ENCODE measurements at regions not wholly inside any gene's neighbourhood (a gene's known extent, or its start where the extent isn't known, plus 50 kb on each side); places are given as distances from the start of the nearest gene placed in this dataset.

- DNase-seq, result no peak
These were observed 77.1 kb upstream of the PLXNC1 start for GRCh38 chr12:94071258-94071657.

- DNase-seq, result no peak
These were observed 74.8 kb upstream of the PLXNC1 start for GRCh38 chr12:94073441-94074051.

GRCh38 chr12:94074216-94074979 lies 74.0 kb upstream of the PLXNC1 start:
- no peak for DNase-seq

GRCh38 chr12:94074980-94075629 lies 73.3 kb upstream of the PLXNC1 start:
- DNase-seq, result no peak

GRCh38 chr12:94077209-94077608 lies 71.2 kb upstream of the PLXNC1 start:
- DNase-seq, result no peak

- no peak for DNase-seq
These were observed 70.1 kb upstream of the PLXNC1 start for GRCh38 chr12:94078138-94078723.

- DNase-seq, result no peak
These were observed 69.5 kb upstream of the PLXNC1 start for GRCh38 chr12:94078736-94079509.

- DNase-seq, result no peak
These were observed 68.6 kb upstream of the PLXNC1 start for GRCh38 chr12:94079566-94080340.

- no peak for DNase-seq
These were observed 67.9 kb upstream of the PLXNC1 start for GRCh38 chr12:94080341-94081009.

GRCh38 chr12:94082690-94083089 lies 65.7 kb upstream of the PLXNC1 start:
- no peak for DNase-seq

GRCh38 chr12:94089891-94090290 lies 58.5 kb upstream of the PLXNC1 start:
- DNase-seq, result no peak

GRCh38 chr12:94091624-94092023 lies 56.8 kb upstream of the PLXNC1 start:
- DNase-seq, result no peak

- no peak for DNase-seq
These were observed 55.7 kb upstream of the PLXNC1 start for GRCh38 chr12:94092516-94093241.

GRCh38 chr12:94094700-94095099 lies 53.7 kb upstream of the PLXNC1 start:
- no peak for DNase-seq

- DNase-seq, result no peak
These were observed 52.8 kb upstream of the PLXNC1 start for GRCh38 chr12:94095618-94096017.

- no peak for DNase-seq
These were observed 49.9 kb upstream of the PLXNC1 start for GRCh38 chr12:94098466-94098865.

Data from NCI-H1048 (cell line).